Astrocyte of the cerebellum (primary cell): ENCODE measurements at regions not wholly inside any gene's neighbourhood (a gene's known extent, or its start where the extent isn't known, plus 50 kb on each side); places are given as distances from the start of the nearest gene placed in this dataset.

Source experiments
- DNase-seq: peaks from one replicate; pipeline ENCODE4 v3.0.0-alpha.2; 2011; ENCODE audit warnings: low read depth
- H3K4me3 ChIP-seq: 2 replicates; pipeline ENCODE4 v1.5.1; 2011; ENCODE audit warnings: mild to moderate bottlenecking, low read depth, low read length, moderate library complexity
- in situ Hi-C: cut with HindIII; loops from 2 replicates; pipeline ENCODE4 v1.10.0; 2017; ENCODE audit warnings: low sequenced_read_pairs
- TF ChIP-seq, protein P1 (sequence below): IDR thresholded peaks from 2 replicates; pipeline ENCODE4 v1.5.1; 2012; ENCODE audit warnings: low read length, low read depth, moderate library complexity, mild to moderate bottlenecking; ENCODE audit errors: missing control alignments

DNA sequence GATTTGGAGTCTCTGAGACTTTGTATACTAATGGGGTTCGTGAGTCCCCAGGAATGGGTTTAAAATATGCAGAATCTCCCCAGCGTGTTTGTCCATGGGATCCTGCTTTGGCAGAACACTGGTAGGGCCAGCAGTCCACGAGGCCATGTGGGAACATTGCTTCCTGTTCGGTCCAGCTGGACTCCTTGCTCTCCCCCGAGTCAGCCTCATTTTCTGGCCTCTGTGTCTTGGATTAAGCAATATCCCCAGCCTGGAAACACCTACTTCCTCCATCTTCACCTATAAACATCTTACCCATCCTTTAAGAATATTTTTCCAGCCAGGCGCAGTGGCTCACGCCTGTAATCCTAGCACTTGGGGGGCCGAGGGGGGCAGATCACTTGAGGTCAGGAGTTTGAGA lies 142.4 kb downstream of the NAV1 start:
- TF ChIP-seq, protein P1, sequence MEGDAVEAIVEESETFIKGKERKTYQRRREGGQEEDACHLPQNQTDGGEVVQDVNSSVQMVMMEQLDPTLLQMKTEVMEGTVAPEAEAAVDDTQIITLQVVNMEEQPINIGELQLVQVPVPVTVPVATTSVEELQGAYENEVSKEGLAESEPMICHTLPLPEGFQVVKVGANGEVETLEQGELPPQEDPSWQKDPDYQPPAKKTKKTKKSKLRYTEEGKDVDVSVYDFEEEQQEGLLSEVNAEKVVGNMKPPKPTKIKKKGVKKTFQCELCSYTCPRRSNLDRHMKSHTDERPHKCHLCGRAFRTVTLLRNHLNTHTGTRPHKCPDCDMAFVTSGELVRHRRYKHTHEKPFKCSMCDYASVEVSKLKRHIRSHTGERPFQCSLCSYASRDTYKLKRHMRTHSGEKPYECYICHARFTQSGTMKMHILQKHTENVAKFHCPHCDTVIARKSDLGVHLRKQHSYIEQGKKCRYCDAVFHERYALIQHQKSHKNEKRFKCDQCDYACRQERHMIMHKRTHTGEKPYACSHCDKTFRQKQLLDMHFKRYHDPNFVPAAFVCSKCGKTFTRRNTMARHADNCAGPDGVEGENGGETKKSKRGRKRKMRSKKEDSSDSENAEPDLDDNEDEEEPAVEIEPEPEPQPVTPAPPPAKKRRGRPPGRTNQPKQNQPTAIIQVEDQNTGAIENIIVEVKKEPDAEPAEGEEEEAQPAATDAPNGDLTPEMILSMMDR = no peak
- no peak overlapping the region for H3K4me3 ChIP-seq
- no peak for DNase-seq
- in situ Hi-C loops = no loop called here

DNA sequence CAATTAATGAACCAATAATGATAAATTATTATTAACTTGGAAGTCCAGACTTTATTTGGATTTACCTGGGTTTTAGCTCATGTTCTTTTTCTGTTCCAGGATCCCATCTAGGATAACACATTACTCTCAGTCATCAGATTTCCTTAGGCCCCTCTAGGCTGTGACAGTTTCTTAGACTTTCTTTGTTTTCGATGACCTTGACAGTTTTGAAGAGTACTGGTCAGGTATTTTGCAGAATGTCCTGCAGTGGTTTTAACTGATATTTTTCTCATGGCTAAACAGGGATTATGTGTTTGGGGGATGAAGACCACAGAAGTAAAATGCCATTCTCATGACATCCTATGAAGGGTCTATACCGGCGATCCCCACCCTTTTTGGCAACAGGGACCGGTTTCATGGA lies 144.0 kb downstream of the NAV1 start:
- TF ChIP-seq, protein P1 = no peak
- DNase-seq = no peak
- no peak overlapping the region for H3K4me3 ChIP-seq
- in situ Hi-C loops = no loop called here

DNA sequence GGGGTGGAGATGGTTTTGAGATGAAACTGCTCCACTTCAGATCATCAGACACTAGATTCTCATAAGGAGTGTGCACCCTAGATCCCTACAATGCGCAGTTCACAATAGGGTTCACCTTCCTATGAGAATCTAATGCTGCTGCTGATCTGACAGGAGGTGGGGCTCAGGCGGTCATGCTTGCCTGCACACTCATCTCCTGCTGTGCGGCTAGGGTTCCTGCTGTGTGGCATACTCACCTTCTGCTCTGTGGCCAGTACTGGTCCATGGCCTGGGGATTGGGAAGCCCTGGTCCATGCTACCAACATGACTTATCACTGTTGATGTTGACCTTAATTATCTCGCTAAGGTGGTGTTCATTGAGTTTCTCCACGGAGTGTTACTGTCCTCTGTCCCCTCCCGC lies 144.5 kb downstream of the NAV1 start:
- in situ Hi-C loops = no loop called here
- no peak for DNase-seq
- H3K4me3 ChIP-seq = no peak overlapping the region
- TF ChIP-seq, protein P1 = no peak

DNA sequence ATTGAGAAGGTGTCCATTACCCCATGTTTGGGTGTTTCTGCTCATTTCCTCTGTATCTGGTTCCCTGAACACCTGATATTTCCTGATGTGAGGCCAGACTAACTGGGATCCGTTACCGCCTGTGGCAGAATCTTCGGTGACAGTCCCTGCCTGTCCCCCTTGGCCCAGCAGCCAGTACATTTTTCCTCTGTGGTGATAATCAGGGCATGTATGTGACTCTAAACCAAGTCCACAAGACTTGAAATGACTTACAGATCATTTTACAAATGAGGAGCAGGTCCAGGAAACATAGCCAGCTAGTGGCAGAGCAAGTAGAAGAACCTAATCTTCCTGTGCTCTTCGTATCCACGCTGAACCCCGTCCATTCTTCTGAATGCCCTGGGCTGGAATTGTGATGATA lies 143.5 kb upstream of the IPO9 start:
- in situ Hi-C loops = no loop called here
- DNase-seq = no peak
- H3K4me3 ChIP-seq = no peak overlapping the region
- TF ChIP-seq, protein P1 = no peak

DNA sequence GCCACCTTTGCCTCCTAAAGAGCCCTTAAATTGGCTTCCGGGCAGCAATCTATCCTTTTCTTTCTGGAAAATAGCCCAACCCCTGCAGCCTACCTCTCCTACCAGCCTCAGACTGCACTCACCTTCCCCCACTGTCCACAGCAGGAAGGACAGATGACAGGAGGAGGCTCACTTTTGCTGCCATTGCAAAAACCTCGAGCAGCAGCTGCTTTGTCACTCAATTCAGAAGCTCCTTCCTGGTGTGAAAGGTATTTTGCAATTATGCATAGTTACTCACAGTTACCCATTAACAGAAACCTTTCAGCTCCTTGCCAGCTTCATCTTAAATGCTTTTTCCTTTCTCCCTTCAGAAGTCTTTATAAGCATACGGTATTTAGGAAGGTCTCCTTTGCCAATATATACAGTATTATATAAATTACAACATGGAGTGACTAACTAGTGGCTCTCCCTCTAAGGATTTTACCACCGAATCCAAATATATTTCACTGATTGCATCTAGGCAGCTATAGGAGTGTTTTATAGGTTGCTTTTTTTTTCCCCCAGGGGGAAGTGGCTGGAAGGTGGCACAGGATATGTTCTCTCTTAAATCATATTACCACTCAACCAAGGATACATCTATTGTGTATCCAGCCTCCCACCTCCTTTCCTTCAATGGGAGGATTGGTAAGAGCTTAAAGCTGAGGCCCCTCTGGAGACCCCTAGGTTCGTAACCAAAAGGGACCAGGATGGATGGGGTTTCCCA lies 142.1 kb upstream of the IPO9 start:
- TF ChIP-seq, protein P1 = no peak
- no peak overlapping the region for H3K4me3 ChIP-seq
- in situ Hi-C loops = no loop called here
- DNase-seq = no peak

DNA sequence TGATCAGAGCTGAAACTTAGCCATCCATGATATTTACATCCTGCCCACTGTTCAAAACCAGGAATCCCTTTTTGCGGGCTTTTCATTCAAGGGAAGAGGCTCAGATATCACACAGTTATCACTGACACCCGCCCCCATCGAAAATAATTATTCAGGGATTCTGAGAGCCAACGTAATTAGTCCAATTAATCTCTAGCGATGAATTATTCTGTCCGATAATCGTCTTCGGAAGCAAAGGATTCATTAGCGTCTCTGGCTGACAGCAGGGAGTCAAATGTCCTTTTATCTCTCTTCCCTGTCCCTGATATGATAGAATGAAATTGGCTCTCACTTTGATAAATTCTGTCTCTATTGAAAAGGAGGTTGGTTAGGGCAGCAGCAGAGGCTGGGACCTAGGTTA lies 140.4 kb upstream of the IPO9 start:
- TF ChIP-seq, protein P1 = no peak
- no peak overlapping the region for H3K4me3 ChIP-seq
- in situ Hi-C loops = no loop called here
- DNase-seq = no peak
